IMR-90 (cell line): ENCODE measurements at regions not wholly inside any gene's neighbourhood (a gene's known extent, or its start where the extent isn't known, plus 50 kb on each side); places are given as distances from the start of the nearest gene placed in this dataset.

Experiments used
- ATAC-seq: fragments of 200-7000 bp; cut with Tn5 transposase; 2 replicates; pipeline ENCODE4 v1.9.1; 2020; ENCODE audit warnings: low read depth, mild to moderate bottlenecking, moderate library complexity
- BruUV-seq: library from RNA; stranded (reverse); fragments of 400-500 nt; replicated peaks from 2 replicates; lab custom pipeline; 2021; lab: Mats Ljungman, UMichigan
- CTCF ChIA-PET: fragments of 300-600 bp; formaldehyde crosslinking; extraction: SDS; loops from one replicate; lab custom pipeline; 2021; ENCODE audit warnings: antibody characterized with exemption; lab: Yijun Ruan, JAX
- POLR2A ChIA-PET: fragments of 300-600 bp; sonication (Branson Sonifier 250); formaldehyde crosslinking; loops from one replicate; lab custom pipeline; 2022; ENCODE audit warnings: antibody characterized with exemption; ENCODE audit not compliant: unreplicated experiment; lab: Charles Lee
- DNase-seq: peaks from one replicate; pipeline ENCODE4 v3.0.0; 2013
- H2AFZ ChIP-seq: replicated peaks from 2 replicates; pipeline ENCODE3; 2013; ENCODE audit warnings: low read length, mild to moderate bottlenecking; ENCODE audit not compliant: poor library complexity
- H2AK5ac ChIP-seq: 2 replicates; pipeline ENCODE4 v1.6.1; 2013; ENCODE audit warnings: low read depth, low read length, inconsistent platforms
- H2AK9ac ChIP-seq: replicated peaks from 2 replicates; pipeline ENCODE3; 2013; ENCODE audit warnings: mild to moderate bottlenecking, low read depth, low read length, moderate library complexity; ENCODE audit not compliant: poor library complexity
- H2BK120ac ChIP-seq: 2 replicates; pipeline ENCODE4 v1.6.1; 2013; ENCODE audit warnings: low read depth, low read length, inconsistent platforms
- H2BK15ac ChIP-seq: 3 replicates; pipeline ENCODE4 v1.6.1; 2013; ENCODE audit warnings: low read depth, low read length, inconsistent platforms
- H2BK20ac ChIP-seq: 2 replicates; pipeline ENCODE4 v1.6.1; 2013; ENCODE audit warnings: low read depth, mild to moderate bottlenecking, inconsistent platforms, low read length, moderate library complexity
- H2BK5ac ChIP-seq: 2 replicates; pipeline ENCODE4 v1.6.1; 2013; ENCODE audit warnings: mild to moderate bottlenecking, low read depth, low read length, inconsistent platforms; ENCODE audit not compliant: poor library complexity, severe bottlenecking
- H3K14ac ChIP-seq: replicated peaks from 2 replicates; pipeline ENCODE4 v1.6.1; 2013; ENCODE audit warnings: low read depth, low read length, inconsistent platforms
- H3K18ac ChIP-seq: 2 replicates; pipeline ENCODE4 v1.6.1; 2013; ENCODE audit warnings: low read depth, low read length, control low read depth
- H3K23ac ChIP-seq: 2 replicates; pipeline ENCODE4 v1.6.1; 2013; ENCODE audit warnings: low read depth, low read length, inconsistent platforms
- H3K27ac ChIP-seq: 2 replicates; pipeline ENCODE4 v1.5.1; 2013; ENCODE audit warnings: mild to moderate bottlenecking, control low read depth, low read length; ENCODE audit not compliant: insufficient read depth
- H3K27me3 ChIP-seq: 2 replicates; pipeline ENCODE4 v1.6.1; 2013; ENCODE audit warnings: low read length; ENCODE audit not compliant: control insufficient read depth, insufficient read depth
- H3K36me3 ChIP-seq: 2 replicates; pipeline ENCODE4 v1.6.1; 2013; ENCODE audit warnings: low read length, mixed read lengths; ENCODE audit not compliant: control insufficient read depth, insufficient read depth
- H3K4ac ChIP-seq: 2 replicates; pipeline ENCODE4 v1.6.1; 2013; ENCODE audit warnings: low read depth, low read length, inconsistent platforms
- H3K4me1 ChIP-seq: 2 replicates; pipeline ENCODE4 v1.6.1; 2013; ENCODE audit warnings: low read length, mixed read lengths; ENCODE audit not compliant: control insufficient read depth, insufficient read depth
- H3K4me2 ChIP-seq: 2 replicates; pipeline ENCODE4 v1.6.1; 2013; ENCODE audit warnings: low read depth, mild to moderate bottlenecking, control low read depth, low read length, moderate library complexity
- H3K4me3 ChIP-seq: 2 replicates; pipeline ENCODE4 v1.5.1; 2013; ENCODE audit warnings: low read depth, mild to moderate bottlenecking, control low read depth, low read length, moderate library complexity; ENCODE audit not compliant: insufficient read depth
- H3K56ac ChIP-seq: 2 replicates; pipeline ENCODE4 v1.6.1; 2013; ENCODE audit warnings: low read length, inconsistent platforms; ENCODE audit not compliant: insufficient read depth; ENCODE audit errors: extremely low read depth
- H3K79me1 ChIP-seq, 2 experiments: 2 replicates each; pipeline ENCODE4 v1.6.1; 2013; ENCODE audit warnings: low read length in 2 of 2, inconsistent platforms in 1 of 2, low read depth in 1 of 2
- H3K9ac ChIP-seq: 2 replicates; pipeline ENCODE4 v1.6.1; 2013; ENCODE audit warnings: low read depth, low read length, control low read depth
- H3K9me1 ChIP-seq: 2 replicates; pipeline ENCODE4 v1.6.1; 2013; ENCODE audit warnings: low read length, inconsistent platforms; ENCODE audit not compliant: insufficient read depth
- H3K9me3 ChIP-seq: 2 replicates; pipeline ENCODE4 v1.6.1; 2013; ENCODE audit warnings: low read length; ENCODE audit not compliant: control insufficient read depth, insufficient read depth
- H4K20me1 ChIP-seq: 2 replicates; pipeline ENCODE4 v1.6.1; 2013; ENCODE audit warnings: low read length, inconsistent platforms; ENCODE audit not compliant: insufficient read depth
- H4K5ac ChIP-seq: 2 replicates; pipeline ENCODE4 v1.6.1; 2013; ENCODE audit warnings: mild to moderate bottlenecking, low read depth, low read length, control low read depth
- H4K8ac ChIP-seq, 2 experiments: 2 replicates each; pipeline ENCODE4 v1.6.1; 2013; ENCODE audit warnings: low read depth in 2 of 2, low read length in 2 of 2, control low read depth in 1 of 2, inconsistent platforms in 1 of 2
- H4K91ac ChIP-seq: 2 replicates; pipeline ENCODE4 v1.6.1; 2013; ENCODE audit warnings: low read depth, low read length, inconsistent platforms; ENCODE audit not compliant: insufficient read depth
- CHD1 ChIP-seq: IDR thresholded peaks from 2 replicates; pipeline ENCODE4 v1.6.1; 2012; ENCODE audit warnings: low read depth, low read length, improper control_type of control experiment
- FOS ChIP-seq: fragments of 150-350 bp; IDR thresholded peaks from 2 replicates; pipeline ENCODE4 v1.6.1; 2016; ENCODE audit warnings: low read depth, low read length
- MAZ ChIP-seq: IDR thresholded peaks from 2 replicates; pipeline ENCODE4 v1.6.1; 2012; ENCODE audit warnings: low read depth, mild to moderate bottlenecking, low read length, improper control_type of control experiment, moderate library complexity, borderline replicate concordance
- MXI1 ChIP-seq: IDR thresholded peaks from 2 replicates; pipeline ENCODE4 v1.6.1; 2012; ENCODE audit warnings: low read depth, mild to moderate bottlenecking, low read length, moderate library complexity, borderline replicate concordance
- NFE2L2 ChIP-seq: fragments of 150-350 bp; IDR thresholded peaks from 2 replicates; pipeline ENCODE4 v1.6.1; 2016; ENCODE audit warnings: low read depth, mild to moderate bottlenecking, low read length
- POLR2A ChIP-seq: IDR thresholded peaks from 2 replicates; pipeline ENCODE4 v1.6.1; 2012; ENCODE audit warnings: mild to moderate bottlenecking, low read depth, low read length
- RAD21 ChIP-seq: IDR thresholded peaks from 2 replicates; pipeline ENCODE4 v1.6.1; 2012; ENCODE audit warnings: low read length, improper control_type of control experiment
- SMC3 ChIP-seq: fragments of 150-350 bp; IDR thresholded peaks from 2 replicates; pipeline ENCODE4 v1.6.1; 2016; ENCODE audit warnings: low read depth, mild to moderate bottlenecking, antibody characterized with exemption, low read length, moderate library complexity
- WGBS, 2 experiments: methylation state at CpG; one replicate each; pipeline versions ENCODE4 v1.1.5 to v1.1.7; 2013; ENCODE audit warnings: missing lambda C conversion rate in 2 of 2; ENCODE audit not compliant: insufficient read length in 1 of 2; ENCODE audit errors: extremely low coverage in 2 of 2; 5-methylcytosine and 5-hydroxymethylcytosine counted together
- dilution Hi-C: fragments of 300-500 bp; cut with HindIII; formaldehyde crosslinking; loops from one replicate; pipeline ENCODE4 v1.14.3; 2018; ENCODE audit warnings: low sequenced_read_pairs; ENCODE audit not compliant: unreplicated experiment
- in situ Hi-C: fragments of 300-500 bp; cut with MboI; formaldehyde crosslinking; loops from 3 replicates; pipeline ENCODE4 v1.14.3; 2019; ENCODE audit warnings: low sequenced_read_pairs, inconsistent platforms, mixed read lengths
- intact Hi-C: fragments of 100-400 bp; cut with micrococcal nuclease; formaldehyde crosslinking; loops from 2 replicates; pipeline ENCODE4 v1.10.0; 2022
- TF ChIP-seq, protein P1 (sequence below): fragments of 150-350 bp; IDR thresholded peaks from 2 replicates; pipeline ENCODE4 v1.6.1; 2016; ENCODE audit warnings: low read depth, mild to moderate bottlenecking, low read length, moderate library complexity, borderline replicate concordance
- TF ChIP-seq, protein P2 (sequence below): conservative IDR thresholded peaks from 2 replicates; pipeline ENCODE4 v1.5.1; 2012; ENCODE audit warnings: mild to moderate bottlenecking, low read depth, low read length, improper control_type of control experiment

- Histone ChIP-seq H3K9ac (no peak overlapping the region), H3K27me3 (no peaks in the 10 kb centered on the region), H4K5ac (no peak overlapping the region), H2BK5ac (no peak overlapping the region), H3K9me1 (no peaks in the 10 kb centered on the region), H3K14ac (no peak overlapping the region), H2AK5ac (no peak overlapping the region), H3K79me1 (no peaks in the 10 kb centered on the region), H4K91ac (no peak overlapping the region), H3K4me2 (no peak overlapping the region), H2BK120ac (no peak overlapping the region), H3K4ac (no peak overlapping the region), H3K56ac (no peak overlapping the region), H3K18ac (no peak overlapping the region), H3K27ac (no peak overlapping the region), H3K4me1 (no peaks in the 10 kb centered on the region), H2AFZ (no peak overlapping the region), H4K20me1 (no peaks in the 10 kb centered on the region), H2BK15ac (no peak overlapping the region), H4K8ac (no peak overlapping the region), H2AK9ac (no peak overlapping the region), H3K36me3 (no peaks in the 10 kb centered on the region), H2BK20ac (no peak overlapping the region), H3K23ac (no peak overlapping the region), H3K9me3 (no peaks in the 10 kb centered on the region), H3K4me3 (no peak overlapping the region)
- ATAC-seq (no peak), DNase-seq (no peak)
- ChIA-PET CTCF (no interaction called here), POLR2A (no interaction called here)
- no TSS peak for BruUV-seq
- dilution Hi-C loops, result no loop called here
- in situ Hi-C loops, result no loop called here
- no CpG with 5 or more reads among the region's 9 CpGs for WGBS, 2 experiments
- TF ChIP-seq POLR2A (no peak), CHD1 (no peak), SMC3 (no peak), NFE2L2 (no peak), RAD21 (no peak), MXI1 (no peak), FOS (no peak), MAZ (no peak)
- TF ChIP-seq, protein P1, sequence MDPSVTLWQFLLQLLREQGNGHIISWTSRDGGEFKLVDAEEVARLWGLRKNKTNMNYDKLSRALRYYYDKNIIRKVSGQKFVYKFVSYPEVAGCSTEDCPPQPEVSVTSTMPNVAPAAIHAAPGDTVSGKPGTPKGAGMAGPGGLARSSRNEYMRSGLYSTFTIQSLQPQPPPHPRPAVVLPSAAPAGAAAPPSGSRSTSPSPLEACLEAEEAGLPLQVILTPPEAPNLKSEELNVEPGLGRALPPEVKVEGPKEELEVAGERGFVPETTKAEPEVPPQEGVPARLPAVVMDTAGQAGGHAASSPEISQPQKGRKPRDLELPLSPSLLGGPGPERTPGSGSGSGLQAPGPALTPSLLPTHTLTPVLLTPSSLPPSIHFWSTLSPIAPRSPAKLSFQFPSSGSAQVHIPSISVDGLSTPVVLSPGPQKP, result no peak
- TF ChIP-seq, protein P2, sequence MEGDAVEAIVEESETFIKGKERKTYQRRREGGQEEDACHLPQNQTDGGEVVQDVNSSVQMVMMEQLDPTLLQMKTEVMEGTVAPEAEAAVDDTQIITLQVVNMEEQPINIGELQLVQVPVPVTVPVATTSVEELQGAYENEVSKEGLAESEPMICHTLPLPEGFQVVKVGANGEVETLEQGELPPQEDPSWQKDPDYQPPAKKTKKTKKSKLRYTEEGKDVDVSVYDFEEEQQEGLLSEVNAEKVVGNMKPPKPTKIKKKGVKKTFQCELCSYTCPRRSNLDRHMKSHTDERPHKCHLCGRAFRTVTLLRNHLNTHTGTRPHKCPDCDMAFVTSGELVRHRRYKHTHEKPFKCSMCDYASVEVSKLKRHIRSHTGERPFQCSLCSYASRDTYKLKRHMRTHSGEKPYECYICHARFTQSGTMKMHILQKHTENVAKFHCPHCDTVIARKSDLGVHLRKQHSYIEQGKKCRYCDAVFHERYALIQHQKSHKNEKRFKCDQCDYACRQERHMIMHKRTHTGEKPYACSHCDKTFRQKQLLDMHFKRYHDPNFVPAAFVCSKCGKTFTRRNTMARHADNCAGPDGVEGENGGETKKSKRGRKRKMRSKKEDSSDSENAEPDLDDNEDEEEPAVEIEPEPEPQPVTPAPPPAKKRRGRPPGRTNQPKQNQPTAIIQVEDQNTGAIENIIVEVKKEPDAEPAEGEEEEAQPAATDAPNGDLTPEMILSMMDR, result no peak
- intact Hi-C loops, result loop anchor here (1.0 to 5.0 kb wide), 2 partner anchors 19 to 49 kb away; no protein-coding TSS in a partner anchor
Measured at GRCh38 chr6:28607990-28608389, 82.3 kb downstream of the GPX5 start.
